ENCODE measurements at regions not wholly inside any gene's neighbourhood (a gene's known extent, or its start where the extent isn't known, plus 50 kb on each side); places are given as distances from the start of the nearest gene placed in this dataset.

DNA sequence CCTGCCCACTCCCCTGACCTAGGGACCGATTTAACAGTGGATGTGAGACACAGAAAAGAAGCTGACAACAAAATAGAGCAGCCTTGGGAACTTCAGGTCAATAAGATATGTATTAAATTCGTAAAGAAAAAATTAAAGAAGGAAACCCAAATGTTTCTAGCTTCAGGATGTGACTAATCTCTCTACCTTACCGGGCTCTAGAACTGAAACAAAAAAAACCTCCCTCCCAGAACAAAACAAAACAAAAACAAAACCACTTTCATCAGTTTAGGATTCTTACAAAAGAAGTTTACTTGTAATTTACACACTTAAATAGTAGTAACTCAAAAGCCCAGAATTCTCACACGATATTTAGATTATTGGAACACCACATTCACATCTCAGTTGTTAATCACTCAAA lies 185.8 kb upstream of the RPS6KA3 start:
- TF ChIP-seq CTCF (IDR thresholded peaks at IDR 0.05; ENCODE audit: poor library complexity) (no peak), EZH2phosphoT487 (IDR thresholded peaks at IDR 0.05; ENCODE audit: low read depth, severe bottlenecking, unreplicated experiment) (no peak)

Data from hepatocyte (in vitro differentiated cells).